ENCODE measurements at regions not wholly inside any gene's neighbourhood (a gene's known extent, or its start where the extent isn't known, plus 50 kb on each side); places are given as distances from the start of the nearest gene placed in this dataset.
"Not testable (repeated sequence)": the region's sequence is repeated elsewhere in the genome, so short reads cannot be mapped to it uniquely, and the experiment has no call there.

DNA sequence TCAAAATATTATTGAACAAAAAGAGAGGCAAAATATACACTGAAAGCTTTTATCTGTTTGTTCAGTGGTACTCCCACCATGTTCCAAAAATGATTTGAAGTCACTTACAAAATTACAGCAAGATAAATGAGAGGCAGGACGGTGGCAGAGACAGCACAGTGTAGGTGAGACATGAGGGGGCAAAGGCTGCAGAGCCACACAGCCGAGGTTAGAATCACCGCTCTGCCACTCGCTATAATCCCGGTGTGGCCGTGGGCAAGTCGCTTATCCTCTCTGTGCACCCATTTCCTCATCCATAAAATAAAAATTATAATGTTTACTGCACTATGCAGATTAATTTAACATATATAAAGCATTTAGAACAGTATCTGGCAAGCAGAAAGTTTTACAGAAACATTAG is 140.1 kb upstream of the BEND6 start:
- TF ChIP-seq, protein P1, sequence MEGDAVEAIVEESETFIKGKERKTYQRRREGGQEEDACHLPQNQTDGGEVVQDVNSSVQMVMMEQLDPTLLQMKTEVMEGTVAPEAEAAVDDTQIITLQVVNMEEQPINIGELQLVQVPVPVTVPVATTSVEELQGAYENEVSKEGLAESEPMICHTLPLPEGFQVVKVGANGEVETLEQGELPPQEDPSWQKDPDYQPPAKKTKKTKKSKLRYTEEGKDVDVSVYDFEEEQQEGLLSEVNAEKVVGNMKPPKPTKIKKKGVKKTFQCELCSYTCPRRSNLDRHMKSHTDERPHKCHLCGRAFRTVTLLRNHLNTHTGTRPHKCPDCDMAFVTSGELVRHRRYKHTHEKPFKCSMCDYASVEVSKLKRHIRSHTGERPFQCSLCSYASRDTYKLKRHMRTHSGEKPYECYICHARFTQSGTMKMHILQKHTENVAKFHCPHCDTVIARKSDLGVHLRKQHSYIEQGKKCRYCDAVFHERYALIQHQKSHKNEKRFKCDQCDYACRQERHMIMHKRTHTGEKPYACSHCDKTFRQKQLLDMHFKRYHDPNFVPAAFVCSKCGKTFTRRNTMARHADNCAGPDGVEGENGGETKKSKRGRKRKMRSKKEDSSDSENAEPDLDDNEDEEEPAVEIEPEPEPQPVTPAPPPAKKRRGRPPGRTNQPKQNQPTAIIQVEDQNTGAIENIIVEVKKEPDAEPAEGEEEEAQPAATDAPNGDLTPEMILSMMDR (IDR thresholded peaks at IDR 0.05; ENCODE audit: extremely low read depth, missing control alignments): no peak
- no peak for DNase-seq (ENCODE audit: low spot score)

DNA sequence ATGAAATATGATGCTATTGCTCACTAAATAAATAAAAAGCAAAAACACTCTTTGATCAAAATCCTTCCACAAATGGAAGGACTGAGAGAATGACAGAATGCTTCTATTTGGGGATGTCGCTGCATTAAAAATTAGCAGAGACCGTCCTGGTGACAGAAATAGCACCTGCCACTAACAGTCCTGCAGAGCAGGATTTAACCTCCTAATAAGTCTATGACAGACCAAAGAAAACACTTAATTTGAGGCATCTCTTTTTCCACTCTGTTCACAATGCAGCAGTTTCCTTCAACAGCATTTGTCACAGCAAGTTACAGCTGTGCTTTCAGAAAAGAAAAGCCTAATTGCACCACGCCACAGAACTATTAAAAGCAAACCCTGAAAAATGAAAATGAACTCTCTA is 140.6 kb upstream of the BEND6 start:
- no peak for DNase-seq (ENCODE audit: low spot score)
- TF ChIP-seq, protein P1 (IDR thresholded peaks at IDR 0.05; ENCODE audit: extremely low read depth, missing control alignments): no peak

DNA sequence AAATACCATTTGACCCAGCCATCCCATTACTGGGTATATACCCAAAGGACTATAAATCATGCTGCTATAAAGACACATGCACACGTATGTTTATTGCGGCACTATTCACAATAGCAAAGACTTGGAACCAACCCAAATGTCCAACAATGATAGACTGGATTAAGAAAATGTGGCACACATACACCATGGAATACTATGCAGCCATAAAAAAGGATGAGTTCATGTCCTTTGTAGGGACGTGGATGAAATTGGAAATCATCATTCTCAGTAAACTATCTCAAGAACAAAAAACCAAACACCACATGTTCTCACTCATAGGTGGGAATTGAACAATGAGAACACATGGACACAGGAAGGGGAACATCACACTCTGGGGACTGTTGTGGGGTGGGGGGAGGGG is 142.1 kb upstream of the BEND6 start:
- not testable (repeated sequence) for DNase-seq (ENCODE audit: low spot score)

DNA sequence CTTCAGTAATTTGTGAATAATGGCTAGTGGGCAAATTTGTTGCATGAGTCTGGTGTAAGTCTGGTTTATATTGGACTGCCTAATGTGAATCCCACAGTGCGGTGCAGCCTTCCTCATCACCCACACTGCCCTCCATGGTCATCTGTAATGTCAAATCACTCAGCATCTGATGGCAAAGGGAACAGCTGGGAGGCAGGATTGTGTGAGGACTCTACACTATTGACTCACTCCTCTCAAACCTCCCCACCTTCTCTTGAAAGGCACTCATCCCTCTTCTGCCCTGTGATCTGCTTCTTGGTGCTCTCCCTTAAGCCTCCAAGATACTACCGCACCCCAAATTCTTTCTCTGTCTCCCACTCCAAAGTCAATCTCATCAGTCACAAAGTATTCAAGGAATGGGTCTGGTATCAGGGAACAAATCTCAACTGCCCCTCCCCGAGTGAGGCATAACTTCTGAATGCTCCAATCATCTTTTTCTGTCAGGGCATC is 146.0 kb upstream of the BEND6 start:
- no peak for DNase-seq (ENCODE audit: low spot score)
- TF ChIP-seq, protein P1 (IDR thresholded peaks at IDR 0.05; ENCODE audit: extremely low read depth, missing control alignments): no peak

DNA sequence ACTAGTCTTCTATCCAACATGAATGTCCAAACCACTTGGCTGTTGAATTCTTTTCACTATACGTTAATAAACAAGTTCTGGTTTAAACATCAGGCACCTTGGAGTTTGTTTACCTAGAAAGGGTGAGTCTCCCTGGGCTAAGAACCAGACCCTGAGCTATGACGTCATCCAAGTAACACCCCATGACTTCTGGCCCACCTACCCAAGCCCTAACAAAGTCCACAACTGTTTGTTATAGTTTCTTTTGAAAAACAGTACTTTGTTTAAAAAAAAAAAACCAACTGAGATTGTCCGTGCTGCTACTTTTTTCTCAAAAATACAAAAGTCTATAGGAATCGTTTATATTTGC is 146.9 kb upstream of the BEND6 start:
- DNase-seq (ENCODE audit: low spot score): no peak
- TF ChIP-seq, protein P1 (IDR thresholded peaks at IDR 0.05; ENCODE audit: extremely low read depth, missing control alignments): no peak

DNA sequence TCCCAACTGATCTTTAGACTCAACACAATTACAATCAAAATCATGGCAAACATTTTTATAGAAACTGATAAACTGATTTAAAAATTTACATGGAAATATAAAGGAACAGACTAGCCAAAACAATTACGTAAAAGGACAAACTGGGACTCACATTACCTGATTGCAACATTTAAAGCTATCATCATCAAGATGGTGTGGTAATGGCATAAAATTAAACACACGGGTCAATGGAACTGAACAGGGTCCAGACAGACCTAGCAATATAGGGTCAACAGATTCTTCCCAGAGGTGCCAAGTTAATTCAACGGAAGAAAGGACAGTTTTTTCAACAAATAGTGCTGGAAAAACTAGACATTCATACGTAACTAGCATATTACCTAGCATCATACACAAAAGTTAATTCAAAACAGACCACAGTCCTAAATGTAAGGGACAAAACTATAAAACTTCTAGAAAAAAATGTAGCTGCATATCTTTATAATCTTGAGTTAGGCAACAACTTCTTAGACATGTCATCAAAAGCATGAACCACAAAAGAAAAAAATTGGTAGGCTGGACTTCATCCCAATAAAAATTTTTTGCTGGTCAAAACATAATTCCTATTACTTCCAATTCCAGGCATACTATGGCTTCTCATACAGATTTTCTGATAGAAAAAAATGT is 147.4 kb upstream of the BEND6 start:
- TF ChIP-seq, protein P1 (IDR thresholded peaks at IDR 0.05; ENCODE audit: extremely low read depth, missing control alignments): no peak
- DNase-seq (ENCODE audit: low spot score): no peak

DNA sequence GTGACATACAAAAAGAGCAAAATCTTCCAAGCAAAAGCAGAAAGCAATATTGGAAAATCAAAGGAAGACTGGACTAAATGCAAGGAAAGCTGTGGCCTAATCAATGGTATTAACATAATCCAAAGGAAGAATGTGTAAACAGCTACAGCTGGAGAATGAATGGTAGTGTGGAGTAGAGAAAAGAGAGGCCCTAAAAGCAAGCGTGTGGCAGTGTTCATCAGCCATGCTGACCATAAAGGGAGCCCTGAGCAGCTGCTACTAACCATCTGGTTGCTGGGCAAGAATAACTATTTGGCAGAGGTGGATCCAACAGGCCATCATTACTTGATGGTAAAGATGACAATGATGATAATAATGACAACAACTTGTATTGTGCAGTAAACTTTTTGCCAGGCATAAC is 148.5 kb upstream of the BEND6 start:
- TF ChIP-seq, protein P1 (IDR thresholded peaks at IDR 0.05; ENCODE audit: extremely low read depth, missing control alignments): no peak
- DNase-seq (ENCODE audit: low spot score): no peak

DNA sequence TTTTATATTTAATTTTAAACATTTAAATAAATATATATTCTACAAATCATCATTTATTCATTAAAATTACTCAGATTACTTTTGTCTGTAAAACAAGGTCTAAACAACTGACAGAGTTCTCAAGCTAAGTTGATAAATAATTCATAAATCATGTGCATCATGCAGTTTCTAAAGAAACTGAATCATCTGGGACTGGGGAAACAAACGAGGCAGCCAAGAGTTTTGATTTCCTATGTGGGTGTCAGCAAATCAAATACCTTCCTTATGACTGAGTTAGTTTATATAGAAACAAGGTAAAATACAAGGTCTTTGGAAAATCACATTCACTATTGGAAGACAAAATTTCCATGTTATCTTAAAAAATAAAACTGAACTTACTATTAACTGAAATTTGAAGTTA is 149.9 kb upstream of the BEND6 start:
- DNase-seq (ENCODE audit: low spot score): no peak
- TF ChIP-seq, protein P1 (IDR thresholded peaks at IDR 0.05; ENCODE audit: extremely low read depth, missing control alignments): no peak
